Calu3 (cell line): ENCODE measurements at regions not wholly inside any gene's neighbourhood (a gene's known extent, or its start where the extent isn't known, plus 50 kb on each side); places are given as distances from the start of the nearest gene placed in this dataset.

Source experiments
- BruUV-seq: library from RNA; stranded (reverse); fragments of 400-500 nt; replicated peaks from 2 replicates; lab custom pipeline; 2021; lab: Mats Ljungman, UMichigan
- CTCF ChIA-PET: fragments of 300-600 bp; sonication (Branson Sonifier 250); formaldehyde crosslinking; loops from one replicate; lab custom pipeline; 2022; ENCODE audit warnings: antibody characterized with exemption; lab: Charles Lee
- DNase-seq: peaks from one replicate; pipeline ENCODE4 v3.0.0; 2022
- H3K27ac Mint-ChIP-seq: one replicate; pipeline ENCODE4 v1.8.0; 2022; ENCODE audit warnings: mixed read lengths; ENCODE audit not compliant: unreplicated experiment
- H3K27me3 Mint-ChIP-seq: one replicate; pipeline ENCODE4 v1.8.0; 2022; ENCODE audit warnings: mixed read lengths; ENCODE audit not compliant: unreplicated experiment
- H3K36me3 Mint-ChIP-seq: one replicate; pipeline ENCODE4 v1.8.0; 2022; ENCODE audit warnings: mild to moderate bottlenecking, moderate library complexity, mixed read lengths; ENCODE audit not compliant: insufficient read depth, unreplicated experiment
- H3K4me1 Mint-ChIP-seq: one replicate; pipeline ENCODE4 v1.8.0; 2022; ENCODE audit warnings: mild to moderate bottlenecking, low read depth, mixed read lengths; ENCODE audit not compliant: unreplicated experiment
- H3K4me3 Mint-ChIP-seq: one replicate; pipeline ENCODE4 v1.8.0; 2022; ENCODE audit warnings: mild to moderate bottlenecking, low read depth, moderate library complexity, mixed read lengths; ENCODE audit not compliant: unreplicated experiment
- H3K9me3 Mint-ChIP-seq: one replicate; pipeline ENCODE4 v1.8.0; 2022; ENCODE audit warnings: low read depth, mixed read lengths; ENCODE audit not compliant: unreplicated experiment
- intact Hi-C: fragments of 100-400 bp; cut with micrococcal nuclease; formaldehyde crosslinking; loops from one replicate; pipeline ENCODE4 v1.10.0; 2022; ENCODE audit not compliant: unreplicated experiment
- TF ChIP-seq, protein P1 (sequence below): fragments of 200-600 bp; IDR thresholded peaks from one replicate; pipeline ENCODE4 v1.8.0; 2022; ENCODE audit warnings: antibody characterized with exemption; ENCODE audit not compliant: unreplicated experiment

DNA sequence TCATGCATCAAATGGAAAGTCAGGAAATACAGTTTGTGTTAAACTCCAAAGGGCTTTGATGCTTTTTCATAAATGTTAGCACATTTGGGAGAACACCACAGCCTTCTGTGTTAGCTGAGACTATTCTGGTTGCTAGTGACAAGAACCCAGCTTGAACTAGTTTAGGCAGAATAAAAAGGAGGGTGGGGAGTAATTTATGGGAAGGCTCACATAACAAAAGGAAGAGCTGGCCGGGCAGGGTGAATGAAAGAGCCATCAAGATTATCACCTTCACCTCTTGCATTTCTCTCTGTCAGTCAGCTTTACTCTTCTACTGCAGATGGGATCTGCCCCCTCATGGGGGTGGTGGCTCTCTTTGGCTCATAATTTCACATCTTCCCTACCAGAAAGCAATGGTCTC is 75.4 kb upstream of the VTCN1 start:
- intact Hi-C loops: no loop called here
- BruUV-seq: no TSS peak
- Mint-ChIP-seq H3K27ac (no peak overlapping the region), H3K9me3 (no peaks in the 10 kb centered on the region), H3K36me3 (no peaks in the 10 kb centered on the region), H3K27me3 (no peaks in the 10 kb centered on the region), H3K4me1 (peaks cover 8% of the 10 kb centered on the region), H3K4me3 (no peak overlapping the region)
- CTCF ChIA-PET: interaction anchor here (1.3 kb wide), 1 partner anchor 157 kb away, joined by 4 read pairs; no protein-coding TSS in a partner anchor
- TF ChIP-seq, protein P1, sequence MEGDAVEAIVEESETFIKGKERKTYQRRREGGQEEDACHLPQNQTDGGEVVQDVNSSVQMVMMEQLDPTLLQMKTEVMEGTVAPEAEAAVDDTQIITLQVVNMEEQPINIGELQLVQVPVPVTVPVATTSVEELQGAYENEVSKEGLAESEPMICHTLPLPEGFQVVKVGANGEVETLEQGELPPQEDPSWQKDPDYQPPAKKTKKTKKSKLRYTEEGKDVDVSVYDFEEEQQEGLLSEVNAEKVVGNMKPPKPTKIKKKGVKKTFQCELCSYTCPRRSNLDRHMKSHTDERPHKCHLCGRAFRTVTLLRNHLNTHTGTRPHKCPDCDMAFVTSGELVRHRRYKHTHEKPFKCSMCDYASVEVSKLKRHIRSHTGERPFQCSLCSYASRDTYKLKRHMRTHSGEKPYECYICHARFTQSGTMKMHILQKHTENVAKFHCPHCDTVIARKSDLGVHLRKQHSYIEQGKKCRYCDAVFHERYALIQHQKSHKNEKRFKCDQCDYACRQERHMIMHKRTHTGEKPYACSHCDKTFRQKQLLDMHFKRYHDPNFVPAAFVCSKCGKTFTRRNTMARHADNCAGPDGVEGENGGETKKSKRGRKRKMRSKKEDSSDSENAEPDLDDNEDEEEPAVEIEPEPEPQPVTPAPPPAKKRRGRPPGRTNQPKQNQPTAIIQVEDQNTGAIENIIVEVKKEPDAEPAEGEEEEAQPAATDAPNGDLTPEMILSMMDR: no peak
- no peak for DNase-seq

DNA sequence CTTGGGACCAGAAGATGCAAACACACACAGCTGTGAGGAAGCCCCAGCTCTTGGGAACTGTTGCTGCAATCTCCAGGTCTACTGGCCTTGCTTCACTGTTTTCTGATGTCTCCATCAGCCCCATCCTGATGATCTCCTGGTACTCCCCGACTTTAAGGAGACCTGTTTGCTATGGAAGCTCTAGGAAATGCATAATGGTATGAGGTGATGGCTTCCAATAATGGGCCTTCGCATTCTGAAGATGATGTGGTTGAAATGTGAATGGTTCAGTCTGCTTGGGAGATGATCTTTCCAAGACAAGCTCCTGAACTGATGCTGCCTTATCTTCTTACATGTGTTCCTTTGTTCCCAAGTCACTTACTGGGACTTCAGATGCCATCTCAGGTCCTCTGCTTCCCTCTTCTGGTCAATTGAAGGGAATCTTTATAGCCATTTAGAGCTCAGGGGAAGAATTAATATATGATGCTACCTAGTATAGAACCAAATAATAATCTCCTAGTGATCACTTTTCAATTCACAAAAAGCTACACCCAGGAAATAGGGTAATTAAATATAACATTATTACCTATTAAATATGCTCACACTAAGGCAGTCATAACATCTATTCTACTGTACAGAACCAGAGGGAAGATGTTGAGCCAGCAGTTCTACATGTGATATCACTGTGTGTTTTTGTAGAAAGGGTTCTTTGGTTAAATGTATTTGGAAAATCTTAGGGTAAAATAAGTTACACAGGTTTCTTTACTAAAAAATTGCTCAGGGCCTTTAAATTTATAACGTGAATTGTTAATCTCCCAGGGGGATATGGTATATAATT is 73.9 kb upstream of the VTCN1 start:
- Mint-ChIP-seq H3K27me3 (no peaks in the 10 kb centered on the region), H3K4me1 (peaks cover 8% of the 10 kb centered on the region), H3K9me3 (no peaks in the 10 kb centered on the region), H3K27ac (no peak overlapping the region), H3K4me3 (no peak overlapping the region), H3K36me3 (no peaks in the 10 kb centered on the region)
- peak; percentile 17 for DNase-seq
- BruUV-seq: no TSS peak
- intact Hi-C loops: loop anchor here (1.0 to 5.0 kb wide), 5 partner anchors 72 to 217 kb away; partner anchors contain the start of gene VTCN1
- TF ChIP-seq, protein P1: peak; percentile 45
- CTCF ChIA-PET: interaction anchor here (0.5 to 1.5 kb wide), 13 partner anchors 53 to 1137 kb away, joined by 3 to 18 read pairs (median 5); partner anchors contain the start of genes TTF2 and VTCN1

DNA sequence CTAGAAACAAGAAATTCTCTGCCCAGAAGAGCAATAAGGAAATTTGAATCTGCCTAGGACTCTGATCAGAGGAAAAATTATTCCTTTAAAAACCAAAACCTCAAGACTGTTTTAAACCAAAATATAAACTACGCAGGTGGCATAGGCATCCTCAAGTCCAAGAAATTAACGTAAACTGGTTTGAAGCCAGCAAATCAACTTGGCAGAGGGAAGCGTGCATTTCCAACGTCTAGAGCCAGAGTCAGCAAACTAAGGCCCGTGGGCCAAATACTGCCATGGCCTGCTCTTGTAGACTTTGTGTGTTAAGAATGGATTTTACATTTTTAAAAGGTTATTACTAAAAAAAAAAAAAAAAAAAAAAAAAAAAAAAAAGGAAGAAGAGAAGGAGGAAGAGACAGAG is 67.8 kb upstream of the VTCN1 start:
- CTCF ChIA-PET: interaction anchor here (0.7 kb wide), 1 partner anchor 1179 kb away, joined by 5 read pairs; no protein-coding TSS in a partner anchor

DNA sequence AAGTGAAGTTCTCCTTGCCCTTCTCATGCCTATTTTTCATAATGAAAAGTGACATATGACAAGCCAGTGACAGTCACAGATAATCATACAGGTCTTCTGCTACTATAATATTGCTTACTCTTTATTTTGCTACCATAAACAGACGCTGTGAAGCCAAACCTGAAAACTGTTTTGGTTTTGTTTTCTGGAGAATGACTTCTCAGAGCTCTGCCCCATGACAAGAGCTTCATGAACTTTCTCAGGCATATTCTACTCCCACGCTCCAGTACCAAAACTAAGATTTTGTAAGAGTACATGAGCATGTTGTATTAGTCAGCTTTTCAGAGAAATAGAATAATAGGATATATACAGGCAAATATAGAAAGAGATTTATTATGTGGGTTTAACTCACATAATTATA is 64.3 kb upstream of the VTCN1 start:
- CTCF ChIA-PET: no interaction called here
- no TSS peak for BruUV-seq
- DNase-seq: no peak
- Mint-ChIP-seq H3K9me3 (no peaks in the 10 kb centered on the region), H3K27ac (no peak overlapping the region), H3K4me3 (no peak overlapping the region), H3K27me3 (no peaks in the 10 kb centered on the region), H3K4me1 (peaks cover 9% of the 10 kb centered on the region), H3K36me3 (no peaks in the 10 kb centered on the region)
- TF ChIP-seq, protein P1: no peak
- intact Hi-C loops: no loop called here

More for the DNA sequence above, 67.8 kb upstream of the VTCN1 start:
- Mint-ChIP-seq H3K27me3 (no peaks in the 10 kb centered on the region), H3K9me3 (no peaks in the 10 kb centered on the region), H3K27ac (no peak overlapping the region), H3K4me3 (no peak overlapping the region), H3K36me3 (no peaks in the 10 kb centered on the region), H3K4me1 (peaks cover 8% of the 10 kb centered on the region)
- BruUV-seq: no TSS peak
- intact Hi-C loops: no loop called here
- no peak for DNase-seq
- TF ChIP-seq, protein P1: no peak
